Sigmoid colon (tissue), 6 donors: ENCODE measurements at regions not wholly inside any gene's neighbourhood (a gene's known extent, or its start where the extent isn't known, plus 50 kb on each side); places are given as distances from the start of the nearest gene placed in this dataset.

ENCODE experiments used
- DNase-seq: peaks from one replicate; pipeline ENCODE4 v3.0.0-alpha.2; 2019
- H3K27ac ChIP-seq, 4 donors: fragments of 200-600 bp; sonication (generic); one replicate each; pipeline ENCODE4 v1.5.1; 2016 to 2019; ENCODE audit warnings: mild to moderate bottlenecking in 1 of 4
- H3K27me3 ChIP-seq, 3 donors: fragments of 200-600 bp; sonication (generic); one replicate each; pipeline ENCODE4 v1.5.1; 2019; ENCODE audit warnings: mild to moderate bottlenecking in 1 of 3
- H3K36me3 ChIP-seq, 4 donors: fragments of 200-600 bp; sonication (generic); one replicate each; pipeline ENCODE4 v1.5.1; 2016 to 2019
- H3K4me1 ChIP-seq, 4 donors: fragments of 200-600 bp; sonication (generic); one replicate each; pipeline ENCODE4 v1.5.1; 2017 to 2019
- H3K4me3 ChIP-seq, 4 donors: fragments of 200-600 bp; sonication (generic); one replicate each; pipeline ENCODE4 v1.5.1; 2017 to 2019; ENCODE audit warnings: mild to moderate bottlenecking in 2 of 4, moderate library complexity in 1 of 4
- H3K9me3 ChIP-seq, 4 donors: fragments of 200-600 bp in 3 of 4; sonication (generic) in 3 of 4; one replicate each; pipeline versions ENCODE4 v1.5.1 to v1.6.1; 2013 to 2019
- EP300 ChIP-seq, 4 donors: sonication (generic); formaldehyde crosslinking; IDR thresholded peaks; one replicate each; pipeline ENCODE4 v1.6.1; 2017; ENCODE audit warnings: antibody characterized with exemption in 4 of 4
- POLR2A ChIP-seq, 2 donors: fragments of 450-650 bp; IDR thresholded peaks; one replicate each; pipeline ENCODE4 v1.6.1; 2016; ENCODE audit warnings: antibody characterized with exemption in 2 of 2, mild to moderate bottlenecking in 2 of 2, moderate library complexity in 2 of 2
- POLR2AphosphoS5 ChIP-seq, 4 donors: sonication (generic); formaldehyde crosslinking; IDR thresholded peaks; one replicate each; pipeline ENCODE4 v1.6.1; 2017; ENCODE audit warnings: antibody characterized with exemption in 4 of 4
- WGBS, 2 donors: extraction: QIAGEN DNeasy Blood & Tissue Kit; methylation state at CpG; one replicate each; pipeline ENCODE4 v1.1.7; 2013; 5-methylcytosine and 5-hydroxymethylcytosine counted together
- intact Hi-C: fragments of 100-400 bp; cut with DNase I; formaldehyde crosslinking; loops from one replicate; pipeline ENCODE4 v1.15.1; 2023
- TF ChIP-seq, protein P1 (sequence below), 4 experiments: fragments of 450-650 bp in 3 of 4; fragments of 200-600 bp in 1 of 4; IDR thresholded peaks; one replicate each; pipeline ENCODE4 v1.5.1; 2016 to 2019; ENCODE audit warnings: antibody characterized with exemption in 4 of 4, mild to moderate bottlenecking in 3 of 4, moderate library complexity in 2 of 4
- donor health status: healthy with polysubstance abuse.
- donor health status: healthy.

DNA sequence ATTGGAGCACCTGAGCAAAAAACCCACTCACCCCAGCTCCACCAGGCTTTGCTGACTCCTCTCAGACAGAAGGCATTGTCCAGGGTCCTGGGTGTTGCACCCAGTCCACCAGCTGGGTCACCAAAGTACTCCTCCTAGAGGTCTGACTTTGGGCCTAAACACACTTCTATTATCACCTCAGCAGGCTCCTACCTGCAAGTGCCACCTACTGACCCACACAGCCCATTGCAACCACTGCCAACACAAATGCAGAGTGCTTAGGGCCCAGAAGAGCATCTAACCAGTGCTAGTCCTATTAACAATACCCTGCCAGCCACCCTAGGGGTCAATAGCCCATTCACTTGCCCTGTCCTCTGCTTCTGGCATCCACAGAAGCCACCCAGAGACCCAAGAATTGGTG, 178.1 kb downstream of the DDX3Y start:
- Histone ChIP-seq H3K36me3 (no peaks in the 10 kb centered on the region), H3K4me1 (no peaks in the 10 kb centered on the region), H3K9me3 (no peaks in the 10 kb centered on the region), H3K27ac (no peak overlapping the region), H3K27me3 (no peaks in the 10 kb centered on the region), H3K4me3 (no peak overlapping the region)
- intact Hi-C loops: no loop called here
- TF ChIP-seq, protein P1, sequence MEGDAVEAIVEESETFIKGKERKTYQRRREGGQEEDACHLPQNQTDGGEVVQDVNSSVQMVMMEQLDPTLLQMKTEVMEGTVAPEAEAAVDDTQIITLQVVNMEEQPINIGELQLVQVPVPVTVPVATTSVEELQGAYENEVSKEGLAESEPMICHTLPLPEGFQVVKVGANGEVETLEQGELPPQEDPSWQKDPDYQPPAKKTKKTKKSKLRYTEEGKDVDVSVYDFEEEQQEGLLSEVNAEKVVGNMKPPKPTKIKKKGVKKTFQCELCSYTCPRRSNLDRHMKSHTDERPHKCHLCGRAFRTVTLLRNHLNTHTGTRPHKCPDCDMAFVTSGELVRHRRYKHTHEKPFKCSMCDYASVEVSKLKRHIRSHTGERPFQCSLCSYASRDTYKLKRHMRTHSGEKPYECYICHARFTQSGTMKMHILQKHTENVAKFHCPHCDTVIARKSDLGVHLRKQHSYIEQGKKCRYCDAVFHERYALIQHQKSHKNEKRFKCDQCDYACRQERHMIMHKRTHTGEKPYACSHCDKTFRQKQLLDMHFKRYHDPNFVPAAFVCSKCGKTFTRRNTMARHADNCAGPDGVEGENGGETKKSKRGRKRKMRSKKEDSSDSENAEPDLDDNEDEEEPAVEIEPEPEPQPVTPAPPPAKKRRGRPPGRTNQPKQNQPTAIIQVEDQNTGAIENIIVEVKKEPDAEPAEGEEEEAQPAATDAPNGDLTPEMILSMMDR (IDR thresholded peaks at IDR 0.05): no peak
- TF ChIP-seq EP300 (IDR thresholded peaks at IDR 0.05) (no peak), POLR2A (IDR thresholded peaks at IDR 0.05) (no peak), POLR2AphosphoS5 (IDR thresholded peaks at IDR 0.05) (no peak)
- no peak for DNase-seq

DNA sequence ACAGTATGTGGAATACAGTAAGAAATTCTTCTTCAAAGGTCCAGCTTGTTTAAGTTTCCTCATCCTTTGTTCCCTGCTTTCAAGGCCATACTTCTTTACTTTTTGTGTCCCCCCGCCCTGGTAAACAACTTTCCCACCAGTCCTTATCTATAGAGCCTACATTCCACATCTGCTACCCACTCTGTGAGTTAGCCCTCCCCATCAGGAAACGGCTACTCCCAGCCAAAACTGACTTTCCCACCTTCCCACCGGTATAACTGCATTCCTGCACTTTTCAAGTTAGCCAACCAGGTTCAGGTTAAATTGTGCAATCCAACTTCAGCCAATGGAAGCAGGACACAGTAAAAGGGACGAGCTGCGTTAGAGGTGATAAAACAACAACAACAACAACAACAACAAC, 186.9 kb downstream of the DDX3Y start:
- TF ChIP-seq POLR2AphosphoS5 (IDR thresholded peaks at IDR 0.05) (no peak), POLR2A (IDR thresholded peaks at IDR 0.05) (no peak), EP300 (IDR thresholded peaks at IDR 0.05) (no peak)
- TF ChIP-seq, protein P1 (IDR thresholded peaks at IDR 0.05): no peak
- H3K27me3 ChIP-seq: no peaks in the 10 kb centered on the region
- WGBS, 2 donors: 18 to 59% methylated on average over 5 of the region's 5 CpGs
- no peaks in the 10 kb centered on the region for H3K36me3 ChIP-seq
- intact Hi-C loops: no loop called here
- no peak overlapping the region for H3K27ac ChIP-seq
- H3K4me1 ChIP-seq: no peaks in the 10 kb centered on the region
- no peaks in the 10 kb centered on the region for H3K9me3 ChIP-seq
- no peak overlapping the region for H3K4me3 ChIP-seq
- no peak for DNase-seq

DNA sequence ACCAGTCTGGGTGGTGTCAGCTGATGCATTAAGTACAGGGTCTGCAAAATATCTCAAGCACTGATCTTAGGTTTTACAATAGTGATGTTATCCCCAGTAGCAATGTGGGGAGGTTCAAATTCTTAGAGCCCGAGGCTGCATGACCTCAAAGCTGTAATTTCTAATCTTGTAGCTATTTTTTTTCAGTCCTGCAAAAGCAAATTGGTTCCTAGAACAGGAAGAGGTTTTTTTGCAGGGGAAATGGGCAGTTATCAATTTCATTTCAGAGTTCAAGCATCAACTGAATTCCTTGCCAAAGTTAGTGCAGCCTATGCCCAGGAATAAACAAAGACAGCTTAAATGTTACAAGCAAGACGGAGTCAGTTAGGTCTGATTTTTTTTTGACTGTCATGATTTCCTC, 188.3 kb downstream of the DDX3Y start:
- H3K4me1 ChIP-seq: no peaks in the 10 kb centered on the region
- WGBS, 2 donors: 45 to 74% methylated on average over 2 of the region's 2 CpGs
- no peaks in the 10 kb centered on the region for H3K27me3 ChIP-seq
- DNase-seq: no peak
- H3K4me3 ChIP-seq: no peak overlapping the region
- no peak overlapping the region for H3K27ac ChIP-seq
- intact Hi-C loops: no loop called here
- TF ChIP-seq EP300 (IDR thresholded peaks at IDR 0.05) (no peak), POLR2AphosphoS5 (IDR thresholded peaks at IDR 0.05) (no peak), POLR2A (IDR thresholded peaks at IDR 0.05) (no peak)
- TF ChIP-seq, protein P1 (IDR thresholded peaks at IDR 0.05): no peak
- no peaks in the 10 kb centered on the region for H3K9me3 ChIP-seq
- no peaks in the 10 kb centered on the region for H3K36me3 ChIP-seq

DNA sequence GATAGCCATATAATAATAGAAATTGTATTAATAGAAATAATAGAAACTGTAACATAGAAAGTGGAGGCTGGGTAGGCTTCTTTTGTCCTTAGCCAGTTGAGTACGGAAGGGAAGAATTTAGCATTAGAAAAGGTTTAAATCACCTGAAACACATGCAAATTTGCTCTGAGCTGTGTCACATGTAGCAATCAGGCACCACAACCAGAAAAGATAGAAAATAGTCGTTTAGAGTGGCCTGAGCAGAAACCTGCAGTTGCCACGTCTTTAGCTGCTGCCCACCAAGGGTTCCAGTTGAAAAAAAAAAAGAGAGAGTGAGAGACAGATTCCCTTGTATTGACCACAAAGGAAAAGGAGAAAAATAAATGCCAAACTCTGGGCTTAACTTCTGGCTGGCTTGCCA, 188.8 kb downstream of the DDX3Y start:
- H3K27ac ChIP-seq: no peak overlapping the region
- no peak overlapping the region for H3K4me3 ChIP-seq
- DNase-seq: no peak
- no peaks in the 10 kb centered on the region for H3K4me1 ChIP-seq
- H3K36me3 ChIP-seq: no peaks in the 10 kb centered on the region
- no peaks in the 10 kb centered on the region for H3K9me3 ChIP-seq
- intact Hi-C loops: no loop called here
- H3K27me3 ChIP-seq: no peaks in the 10 kb centered on the region
- TF ChIP-seq EP300 (IDR thresholded peaks at IDR 0.05): no peak
- TF ChIP-seq, protein P1 (IDR thresholded peaks at IDR 0.05): no peak
- no peak for TF ChIP-seq POLR2AphosphoS5 (IDR thresholded peaks at IDR 0.05)
- TF ChIP-seq POLR2A (IDR thresholded peaks at IDR 0.05): no peak
- WGBS, 2 donors: 57 to 78% methylated on average over 3 of the region's 3 CpGs

DNA sequence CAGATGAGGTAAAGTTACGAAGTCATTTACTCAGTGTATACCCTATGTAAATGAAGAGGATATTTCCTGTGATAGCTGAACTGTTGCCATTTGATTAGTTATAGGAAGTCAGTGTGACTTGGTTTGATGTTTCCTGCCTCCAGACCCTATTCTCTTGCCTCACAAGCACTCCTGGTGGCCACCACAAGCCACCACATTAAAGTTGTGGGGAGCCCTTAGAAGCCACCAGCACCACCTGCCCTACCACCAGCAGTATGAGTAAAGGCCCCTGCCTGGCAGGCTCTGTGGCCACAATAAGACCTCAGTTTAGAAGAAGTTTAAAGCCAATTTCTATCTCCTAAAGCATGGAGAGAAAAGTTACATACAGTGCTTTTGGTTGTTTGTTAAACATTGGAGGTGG, 189.7 kb downstream of the DDX3Y start:
- TF ChIP-seq POLR2AphosphoS5 (IDR thresholded peaks at IDR 0.05) (no peak), POLR2A (IDR thresholded peaks at IDR 0.05) (no peak), EP300 (IDR thresholded peaks at IDR 0.05) (no peak)
- TF ChIP-seq, protein P1 (IDR thresholded peaks at IDR 0.05): no peak
- Histone ChIP-seq H3K27ac (no peak overlapping the region), H3K4me1 (no peaks in the 10 kb centered on the region), H3K4me3 (no peak overlapping the region), H3K27me3 (no peaks in the 10 kb centered on the region), H3K9me3 (no peaks in the 10 kb centered on the region), H3K36me3 (no peaks in the 10 kb centered on the region)
- intact Hi-C loops: no loop called here
- no peak for DNase-seq
- 82 to 95% methylated on average over 1 of the region's 1 CpG for WGBS, 2 donors
